HCT116 (cell line): ENCODE measurements at regions not wholly inside any gene's neighbourhood (a gene's known extent, or its start where the extent isn't known, plus 50 kb on each side); places are given as distances from the start of the nearest gene placed in this dataset.

Experiments
- CTCF ChIP-seq, 3 experiments: fragments of 200-600 bp in 1 of 3; sonication (generic) in 1 of 3; IDR thresholded peaks in 2 of 3; conservative IDR thresholded peaks in 1 of 3; 2 replicates each; pipeline ENCODE4 v1.5.1; 2012 to 2017; ENCODE audit warnings: low read depth in 2 of 3, low read length in 2 of 3, antibody characterized with exemption in 1 of 3, borderline replicate concordance in 1 of 3, control low read depth in 1 of 3, mild to moderate bottlenecking in 1 of 3, mixed read lengths in 1 of 3, mixed run types in 1 of 3, moderate library complexity in 1 of 3; ENCODE audit not compliant: insufficient read depth in 1 of 3
- EGR1 ChIP-seq: IDR thresholded peaks from 2 replicates; pipeline ENCODE4 v1.6.1; 2012; ENCODE audit warnings: low read depth
- EZH2 ChIP-seq: fragments of 200-600 bp; sonication (generic); IDR thresholded peaks from 2 replicates; pipeline ENCODE4 v1.6.1; 2017; ENCODE audit warnings: antibody characterized with exemption, mixed run types

GRCh38 chr9:97773723-97774122 is 76.6 kb upstream of the XPA start:
- TF ChIP-seq CTCF (IDR thresholded peaks at IDR 0.05 in 2 of 3, conservative IDR thresholded peaks at IDR 0.05 in 1 of 3; ENCODE audit: borderline replicate concordance in 1 of 3, insufficient read depth in 1 of 3, low read depth in 2 of 3, low read length in 2 of 3) (no peak), EGR1 (no peak), EZH2 (no peak)
